GM21423 (cell line): ENCODE measurements at regions not wholly inside any gene's neighbourhood (a gene's known extent, or its start where the extent isn't known, plus 50 kb on each side); places are given as distances from the start of the nearest gene placed in this dataset.

Experiments used
- ATAC-seq: cut with Tn5 transposase; IDR thresholded peaks from one replicate; pipeline ENCODE4 v1.9.1; 2021; ENCODE audit warnings: mild to moderate bottlenecking, moderate library complexity; ENCODE audit not compliant: unreplicated experiment

DNA sequence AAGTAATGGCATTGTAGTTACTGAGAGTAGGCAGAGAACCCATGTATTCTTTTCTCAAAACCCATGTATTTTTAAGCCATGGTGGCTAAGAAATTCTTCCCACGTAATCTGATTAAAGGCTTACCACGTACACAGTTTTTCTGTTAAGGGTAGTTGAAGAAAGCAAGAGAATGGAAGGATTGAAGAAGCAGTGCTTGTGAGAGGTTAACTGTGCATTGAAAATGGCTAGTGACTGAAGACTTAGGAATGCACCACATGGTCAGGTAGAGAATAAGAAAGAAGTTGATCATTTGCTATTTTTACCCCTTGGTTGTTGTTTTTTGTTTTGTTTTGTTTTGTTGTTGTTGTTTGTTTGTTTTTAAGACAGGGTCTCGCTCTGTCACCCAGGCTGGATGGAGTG, 178.9 kb upstream of the SNX7 start:
- ATAC-seq, result no peak

DNA sequence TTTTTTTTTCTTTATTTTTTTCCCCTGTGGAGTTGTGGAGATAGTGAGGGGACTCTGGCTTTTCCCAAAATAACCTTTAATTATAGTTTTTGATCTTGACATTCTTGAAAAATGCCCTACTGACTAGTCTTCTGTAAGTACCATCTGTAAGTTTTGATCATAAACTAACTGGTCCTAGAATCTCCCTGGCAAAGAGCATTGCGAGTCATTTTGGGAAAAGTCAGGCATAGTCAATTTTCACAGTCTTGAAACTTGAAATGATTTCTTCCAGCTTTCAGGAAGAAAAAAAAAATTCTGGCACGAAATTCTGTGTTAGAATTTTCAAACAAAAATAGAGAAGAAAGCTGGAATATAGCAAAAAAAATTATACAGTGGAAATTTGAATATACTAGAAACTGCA, 181.2 kb upstream of the SNX7 start:
- ATAC-seq, result no peak

DNA sequence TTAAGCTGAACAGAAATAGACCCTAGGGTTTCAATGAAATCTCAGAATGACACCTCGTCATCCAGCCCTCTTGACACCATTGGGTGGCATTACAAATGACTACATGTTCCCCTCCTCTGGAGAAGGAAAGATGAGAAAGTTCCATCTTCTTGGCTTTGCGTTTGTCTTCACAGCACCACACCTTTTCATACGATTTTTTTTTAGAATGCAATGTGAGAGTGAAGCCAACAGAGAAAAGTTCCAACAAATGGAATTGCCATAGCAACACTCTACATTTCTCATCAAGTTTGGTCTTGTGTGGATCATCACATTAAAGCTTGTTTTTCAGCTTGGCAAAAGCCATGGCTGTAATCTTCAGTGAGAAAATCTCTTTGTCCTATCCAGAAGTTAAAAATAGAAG, 183.4 kb upstream of the SNX7 start:
- ATAC-seq, result no peak

DNA sequence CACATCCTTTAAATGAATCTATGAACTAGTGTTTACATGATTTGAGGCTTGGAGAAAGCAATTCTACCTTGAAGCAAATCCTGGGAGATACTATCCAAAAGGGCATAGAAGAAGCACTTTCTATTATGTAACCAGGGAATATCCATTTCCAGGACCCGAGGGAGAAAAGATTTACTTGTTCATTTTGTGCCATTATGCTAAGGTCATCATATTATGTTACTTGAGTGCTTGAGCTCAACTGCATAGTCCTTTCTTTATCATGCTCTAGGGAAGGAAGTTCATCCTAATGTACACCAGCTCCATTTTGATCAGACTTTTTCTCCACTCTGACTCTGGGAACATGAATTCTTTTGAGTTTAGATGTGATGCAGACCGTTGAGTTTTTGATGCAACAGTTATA, 188.6 kb upstream of the SNX7 start:
- no peak for ATAC-seq

DNA sequence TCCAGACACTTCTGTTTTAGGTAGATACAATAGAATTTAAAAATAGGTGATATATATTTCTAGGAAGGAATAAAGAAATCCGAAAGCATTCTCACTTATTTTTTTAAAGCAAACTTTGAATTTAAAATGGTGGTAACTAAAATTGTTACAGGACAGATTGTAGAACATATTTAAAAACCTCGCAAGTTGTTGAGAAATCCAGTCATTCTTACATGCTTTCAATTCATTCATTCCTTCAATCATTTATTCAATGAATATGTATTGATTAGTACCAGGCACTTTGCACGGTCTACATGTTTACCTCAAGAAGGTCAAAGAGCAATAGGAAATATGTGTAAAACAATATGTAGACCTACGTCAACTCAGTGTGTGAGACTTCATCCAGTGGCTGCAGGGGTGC, 189.9 kb upstream of the SNX7 start:
- no peak for ATAC-seq

DNA sequence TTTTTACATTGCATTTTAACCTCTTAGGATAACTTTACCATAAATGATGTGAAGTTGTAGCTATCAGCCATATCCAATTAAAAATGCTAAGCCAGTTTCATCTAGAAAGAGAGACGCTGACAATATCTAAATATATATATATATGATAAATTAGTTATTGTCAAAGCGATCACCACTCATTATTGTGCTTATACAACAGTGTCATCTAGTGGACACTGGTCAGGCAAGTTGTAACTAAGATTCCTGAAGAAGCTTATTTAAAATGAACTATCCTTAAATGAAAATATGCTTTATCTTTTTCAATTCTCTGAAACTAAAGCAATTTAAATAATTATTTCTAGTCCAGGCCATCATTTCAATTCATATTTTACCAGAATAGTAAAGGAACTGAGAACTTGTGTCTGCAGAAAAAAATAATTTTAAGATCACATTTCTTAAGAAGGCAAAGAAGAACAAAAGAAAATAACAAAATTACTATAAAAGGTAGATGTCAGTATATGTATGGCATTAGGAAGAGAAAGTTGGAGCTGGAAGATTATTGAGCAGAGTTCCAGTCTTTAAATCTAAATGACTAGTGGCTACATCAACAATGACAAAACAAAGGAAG, 193.3 kb upstream of the SNX7 start:
- no peak for ATAC-seq

DNA sequence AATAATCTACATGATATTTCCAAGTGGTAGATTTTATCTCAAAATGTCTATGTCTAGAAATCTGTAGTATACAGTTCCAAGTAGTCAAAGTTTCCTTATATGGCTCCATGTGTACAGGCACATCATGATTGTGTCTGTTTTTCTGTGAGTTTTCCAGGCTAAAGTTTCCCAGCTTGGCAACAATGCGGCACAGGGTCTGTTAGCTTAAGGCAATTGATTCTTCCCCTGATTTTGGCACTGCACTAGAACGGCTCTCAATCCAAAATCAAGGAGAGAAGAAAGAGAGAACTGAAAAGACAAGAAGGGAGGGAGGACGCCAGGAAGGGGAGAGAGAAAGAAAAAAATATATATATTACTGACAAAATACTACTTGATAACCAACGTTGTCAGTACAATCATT, 193.9 kb upstream of the SNX7 start:
- ATAC-seq, result no peak

DNA sequence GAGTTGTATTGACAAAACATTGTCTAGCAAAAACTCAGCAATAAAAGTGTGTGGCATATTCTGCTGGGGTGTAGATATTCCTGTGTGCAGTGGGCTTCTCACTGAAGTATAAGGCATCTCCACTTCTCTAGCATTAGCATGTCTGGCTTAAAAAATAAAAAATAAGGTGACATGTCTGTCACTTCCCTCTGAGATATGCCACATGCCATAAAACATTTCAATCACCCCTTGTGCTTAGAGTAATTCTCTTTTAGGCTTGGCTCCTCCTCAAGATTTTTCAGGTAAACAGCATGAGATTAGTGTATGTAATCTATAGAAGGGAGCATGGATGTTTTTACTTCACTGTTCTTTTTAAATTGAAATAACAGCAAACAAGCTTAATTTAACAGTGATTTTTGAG, 194.4 kb upstream of the SNX7 start:
- no peak for ATAC-seq

DNA sequence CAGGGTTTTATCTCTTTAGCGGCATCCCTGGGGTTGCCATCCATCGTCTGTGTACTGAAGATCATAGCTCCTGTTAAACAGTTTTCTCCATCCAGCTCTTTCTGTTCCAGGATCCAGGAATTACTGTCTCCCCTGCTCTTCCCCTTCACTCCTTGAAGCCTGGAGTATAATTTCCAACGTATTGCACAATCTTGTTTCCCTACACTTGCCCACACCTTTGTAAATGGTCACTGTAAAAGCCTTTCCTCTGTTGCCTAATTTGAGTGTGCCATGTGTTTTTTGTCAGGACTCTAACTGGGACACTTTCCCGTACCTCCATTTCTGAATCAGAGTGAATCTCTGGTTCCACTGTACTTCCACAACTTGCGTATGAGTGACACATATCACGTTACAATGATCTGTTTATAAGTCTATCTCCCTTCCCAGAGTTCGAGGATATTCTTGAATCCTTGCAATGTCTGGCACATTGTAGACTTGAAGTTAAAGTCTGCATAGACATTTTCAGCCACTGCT, 199.6 kb upstream of the SNX7 start:
- ATAC-seq, result no peak

DNA sequence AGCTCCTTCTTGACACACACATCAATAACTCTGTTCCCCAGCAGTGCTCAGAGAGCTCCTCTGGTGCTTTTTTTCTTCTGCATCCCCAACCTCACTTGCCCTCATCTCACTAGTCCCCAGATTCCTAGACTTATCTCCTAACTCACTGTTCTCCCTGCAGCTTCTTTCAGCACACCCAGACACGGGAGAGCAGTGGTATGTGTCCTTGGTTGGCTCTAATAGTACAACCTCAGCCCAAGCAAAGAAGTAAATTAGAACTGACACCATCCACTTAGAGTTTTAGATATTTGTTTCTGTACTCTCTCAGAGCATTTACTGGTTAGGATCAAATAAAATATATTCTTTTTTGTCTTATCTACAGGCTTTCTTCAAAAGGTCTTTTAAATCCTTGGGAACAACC, 201.4 kb upstream of the SNX7 start:
- no peak for ATAC-seq

DNA sequence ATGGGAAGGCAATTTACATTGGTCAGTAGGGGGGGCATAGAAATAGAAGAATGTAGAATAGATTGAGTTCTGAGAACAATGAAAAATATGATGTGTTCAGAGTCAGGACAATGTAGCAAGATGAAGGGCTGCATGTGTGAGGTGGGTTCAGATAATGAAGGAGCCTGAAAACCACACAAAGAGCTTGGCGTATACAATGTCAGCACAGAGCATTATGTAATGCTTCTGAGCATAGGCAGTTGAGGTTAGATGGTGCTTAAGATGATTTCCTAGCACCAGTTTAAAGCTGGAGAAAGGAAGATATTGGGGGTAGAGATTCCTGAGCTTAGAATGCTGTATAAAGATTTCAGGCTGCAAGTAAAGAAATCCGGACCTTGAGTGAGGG, 202.0 kb upstream of the SNX7 start:
- no peak for ATAC-seq

DNA sequence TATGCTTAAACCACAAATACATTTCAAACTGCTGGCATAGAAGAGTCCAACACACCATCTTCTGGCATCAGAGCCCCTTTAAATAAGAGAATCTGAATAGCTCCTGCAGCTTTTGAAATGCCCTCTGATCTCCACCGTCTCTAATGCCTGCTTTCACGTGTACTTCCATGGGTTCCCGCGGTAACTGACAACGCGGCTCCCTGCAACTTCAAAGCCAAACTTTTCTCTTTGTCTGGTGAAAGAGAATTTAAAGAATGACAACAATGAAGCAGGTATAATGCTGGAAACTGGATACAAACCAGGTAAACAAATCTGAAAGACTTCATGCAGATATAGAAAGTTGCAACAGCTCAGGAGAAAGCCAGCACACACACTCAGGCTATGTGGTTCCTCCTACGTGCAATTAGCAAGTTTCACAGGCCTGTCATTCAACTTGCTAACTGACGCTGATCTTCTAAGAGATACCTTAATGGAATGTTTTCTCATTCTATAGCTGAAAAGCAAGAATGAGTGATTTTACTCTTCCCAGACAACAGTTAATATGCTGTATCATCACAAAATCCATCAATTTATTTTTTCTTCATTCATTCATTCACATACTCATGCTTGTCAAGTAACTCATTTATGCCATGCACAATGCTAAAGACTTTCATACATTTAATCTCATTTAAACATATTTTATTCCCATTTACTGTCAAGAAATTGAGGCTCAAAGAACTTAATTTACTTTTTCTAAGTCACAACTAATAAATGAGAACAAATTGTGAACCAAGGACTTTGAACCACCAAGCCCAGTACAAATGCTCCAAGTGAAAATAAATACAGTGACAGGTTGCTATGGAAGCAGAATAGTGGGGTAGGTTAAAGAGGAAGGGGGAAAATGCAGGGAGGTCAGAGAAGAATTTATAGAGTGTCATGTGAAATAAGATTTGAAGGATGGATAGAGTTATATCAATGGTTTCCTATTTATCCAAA, 202.7 kb upstream of the SNX7 start:
- ATAC-seq, result no peak

DNA sequence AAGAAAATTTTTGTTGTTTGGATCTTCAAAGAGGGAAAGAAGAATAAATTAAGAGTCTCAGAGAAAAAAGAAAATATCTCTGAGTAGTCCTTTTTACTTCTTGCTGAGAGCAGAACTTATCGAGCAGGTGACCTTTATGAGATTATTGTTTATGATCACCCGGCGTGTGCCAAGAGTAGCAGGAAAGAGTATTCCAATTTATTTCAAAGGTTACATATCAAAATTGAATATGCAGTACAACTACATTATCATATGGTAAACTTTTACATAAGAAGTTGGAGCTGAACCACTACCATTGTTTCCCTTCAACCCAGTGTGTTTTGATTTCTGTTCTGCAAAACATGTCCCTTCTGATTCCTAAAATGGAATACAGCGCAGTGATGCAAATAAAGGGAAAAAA, 204.3 kb upstream of the SNX7 start:
- no peak for ATAC-seq

DNA sequence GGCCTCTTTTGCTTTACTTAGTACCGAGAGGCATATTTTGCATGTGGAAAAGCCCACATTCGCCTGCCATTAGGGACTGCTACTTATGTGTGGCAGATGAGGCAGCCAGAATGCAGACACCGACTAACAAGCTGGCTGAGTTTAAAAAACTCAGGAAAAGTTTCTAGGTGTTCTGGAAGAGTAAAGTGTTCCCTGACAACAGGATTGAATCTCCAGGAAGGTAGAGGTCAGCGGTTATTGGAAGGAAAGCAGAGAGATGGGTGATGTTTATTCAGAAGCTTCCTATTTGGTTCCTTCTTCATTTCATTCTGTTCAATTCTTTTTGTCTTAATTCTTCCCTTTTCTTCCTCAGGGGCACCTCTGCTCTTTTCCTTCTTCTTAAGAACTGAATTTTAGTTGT, 206.9 kb upstream of the SNX7 start:
- no peak for ATAC-seq

DNA sequence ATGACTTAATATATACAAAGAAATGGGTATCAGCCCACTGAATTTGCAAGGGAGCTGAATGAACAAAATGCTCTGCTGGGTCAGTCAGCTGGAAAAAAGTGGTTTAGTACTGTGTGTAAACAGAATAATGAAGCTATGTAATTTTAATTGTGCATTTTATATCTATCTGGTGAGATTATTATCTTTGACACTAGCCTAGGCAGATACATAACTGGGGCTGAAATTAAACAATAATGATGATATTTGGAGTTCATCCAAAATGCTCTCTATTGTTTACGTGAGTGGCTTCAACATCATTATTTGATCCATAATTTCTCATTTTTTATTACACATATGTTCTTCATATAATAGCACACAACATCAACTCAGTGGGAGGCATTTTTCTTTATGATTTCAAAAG, 208.5 kb upstream of the SNX7 start:
- ATAC-seq, result no peak

DNA sequence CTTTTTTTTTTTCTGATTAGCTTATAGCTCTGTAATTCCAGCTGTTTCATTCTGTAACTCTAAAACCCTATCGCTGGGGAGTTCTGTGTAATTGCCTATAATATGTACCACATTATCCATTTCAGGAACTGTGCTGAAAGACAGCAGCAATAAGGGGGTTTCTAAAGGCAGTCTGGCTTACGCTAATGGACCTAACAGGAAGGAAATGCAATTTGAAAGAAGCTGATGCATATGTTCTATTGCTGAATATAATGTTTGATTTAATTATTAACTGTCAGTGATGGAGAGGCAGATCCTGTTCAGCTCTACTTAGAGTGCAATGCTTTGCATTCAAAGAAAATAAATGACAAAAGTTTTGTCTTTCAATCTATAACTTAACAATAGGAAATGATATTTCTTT, 209.4 kb upstream of the SNX7 start:
- no peak for ATAC-seq

DNA sequence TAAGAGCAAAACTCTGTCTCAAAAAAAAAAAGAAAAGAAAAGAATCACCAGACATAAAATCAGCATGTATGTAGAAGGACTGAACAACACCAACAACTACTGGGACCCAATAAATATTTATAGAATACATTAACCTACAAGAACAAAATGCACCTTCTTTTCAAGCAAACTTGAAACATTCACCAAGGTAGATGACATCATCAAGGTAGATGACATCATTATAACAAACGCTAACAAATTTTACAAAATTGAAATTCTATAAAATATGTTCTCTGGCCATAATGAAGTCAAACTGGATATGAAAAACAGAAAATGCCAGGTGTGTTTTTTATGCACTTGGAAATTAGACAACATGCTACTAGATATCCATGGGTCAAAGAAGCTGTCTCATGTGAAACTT, 220.2 kb upstream of the SNX7 start:
- ATAC-seq, result no peak

DNA sequence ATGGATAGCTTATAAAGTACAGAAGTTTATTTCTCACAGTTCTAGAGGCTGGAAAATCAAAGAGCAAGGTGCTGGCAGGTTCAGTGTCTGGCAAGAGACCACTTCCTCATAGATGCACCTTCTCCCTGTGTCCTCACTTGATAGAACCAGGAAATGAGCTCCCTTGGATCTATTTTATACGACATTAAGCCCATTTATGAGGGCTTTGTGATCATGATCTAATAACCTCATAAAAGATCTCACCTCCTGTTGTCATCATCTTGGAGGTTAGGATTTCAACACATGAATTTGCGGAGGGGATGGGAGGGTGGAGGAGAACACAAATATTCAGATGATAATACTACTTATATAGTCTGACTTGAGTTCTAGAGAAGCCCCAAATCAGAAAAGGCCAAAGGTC, 222.1 kb upstream of the SNX7 start:
- no peak for ATAC-seq

DNA sequence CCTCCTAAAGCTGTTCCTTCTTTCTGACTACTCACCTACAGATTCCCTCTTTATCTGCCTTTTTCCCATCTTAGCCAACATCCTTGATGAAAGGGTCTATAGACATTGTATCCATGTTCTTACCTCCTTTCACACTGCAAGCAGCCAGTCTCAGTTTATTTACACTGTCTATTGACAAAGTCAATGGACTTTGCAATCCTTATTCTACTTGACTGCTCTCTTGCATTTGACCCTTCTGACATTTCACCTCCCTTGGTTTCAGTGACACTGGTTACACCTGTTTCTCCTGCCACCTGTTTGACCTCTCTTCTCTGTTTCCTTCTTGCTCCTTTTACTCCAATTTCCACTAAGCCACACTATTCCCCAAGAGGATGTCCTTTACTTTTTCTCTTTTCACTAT, 224.0 kb upstream of the SNX7 start:
- ATAC-seq, result no peak

DNA sequence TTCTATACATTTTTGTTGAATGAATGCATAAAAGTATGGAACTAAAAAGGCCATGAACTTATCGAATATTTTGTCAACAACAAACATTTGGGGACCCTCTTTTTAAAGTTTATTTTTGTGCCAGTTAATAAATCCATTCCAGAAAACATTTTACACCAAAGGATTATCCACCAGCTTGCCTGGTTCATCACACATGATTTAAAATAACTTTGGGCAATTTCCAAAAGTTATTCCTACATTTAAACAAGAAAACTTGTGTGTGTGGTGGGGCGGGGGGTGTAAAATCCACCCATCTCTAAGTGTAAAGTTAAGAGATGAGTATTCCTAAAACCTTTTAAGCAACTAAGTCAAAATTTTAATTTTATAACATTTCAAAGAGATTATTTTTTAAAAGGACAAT, 224.5 kb upstream of the SNX7 start:
- no peak for ATAC-seq

DNA sequence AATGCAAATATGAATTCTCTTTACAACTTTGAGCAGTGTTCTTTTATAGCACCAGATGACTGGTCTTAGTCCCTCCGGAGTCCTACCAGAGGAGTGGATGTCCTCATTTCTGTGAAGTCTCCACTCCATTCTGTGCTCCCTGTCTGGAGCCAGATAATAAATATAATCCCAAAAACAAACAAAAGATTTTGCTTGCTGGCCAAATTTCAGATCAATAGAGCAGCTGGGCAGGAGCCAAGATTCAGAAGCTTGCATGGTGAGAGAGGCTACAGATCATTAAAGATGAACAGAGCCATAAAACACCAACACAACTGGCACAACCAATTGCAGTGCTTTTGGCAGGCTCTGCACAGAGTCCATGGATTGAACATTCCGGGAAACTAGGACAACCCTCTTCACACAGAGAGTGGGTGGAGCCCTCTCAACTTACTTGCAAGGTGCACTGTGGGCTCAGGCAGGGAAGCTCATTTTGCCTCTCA, 231.5 kb upstream of the SNX7 start:
- no peak for ATAC-seq

DNA sequence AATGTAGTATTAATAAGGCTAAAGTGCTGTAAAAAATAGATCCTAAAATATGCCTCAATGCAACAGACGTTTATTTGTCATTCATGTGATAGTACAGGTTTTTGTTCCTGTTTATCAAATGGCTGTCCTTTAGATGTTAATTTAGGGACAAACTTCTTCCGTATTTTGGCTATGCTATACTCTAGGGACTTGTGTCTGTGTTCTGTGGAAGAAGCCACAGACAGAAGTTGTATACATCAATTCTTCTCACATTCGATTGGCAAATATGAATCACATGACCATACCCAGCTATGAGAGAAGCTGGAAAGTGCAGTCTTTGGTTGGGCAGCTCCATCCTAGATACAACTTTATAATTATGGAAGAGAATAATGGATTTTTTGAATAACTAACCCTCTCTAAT, 232.7 kb upstream of the SNX7 start:
- ATAC-seq, result no peak
